Lower leg skin (tissue), 3 donors: ENCODE measurements at regions not wholly inside any gene's neighbourhood (a gene's known extent, or its start where the extent isn't known, plus 50 kb on each side); places are given as distances from the start of the nearest gene placed in this dataset.

Experiments
- POLR2A ChIP-seq, 2 donors: fragments of 450-650 bp; IDR thresholded peaks; one replicate each; pipeline ENCODE4 v1.6.1; 2016 to 2017; ENCODE audit warnings: antibody characterized with exemption in 2 of 2, mild to moderate bottlenecking in 1 of 2, moderate library complexity in 1 of 2
- TF ChIP-seq, protein P1 (sequence below), 3 donors: fragments of 450-650 bp; IDR thresholded peaks; one replicate each; pipeline ENCODE4 v1.5.1; 2016; ENCODE audit warnings: antibody characterized with exemption in 3 of 3, mild to moderate bottlenecking in 3 of 3, moderate library complexity in 2 of 3

DNA sequence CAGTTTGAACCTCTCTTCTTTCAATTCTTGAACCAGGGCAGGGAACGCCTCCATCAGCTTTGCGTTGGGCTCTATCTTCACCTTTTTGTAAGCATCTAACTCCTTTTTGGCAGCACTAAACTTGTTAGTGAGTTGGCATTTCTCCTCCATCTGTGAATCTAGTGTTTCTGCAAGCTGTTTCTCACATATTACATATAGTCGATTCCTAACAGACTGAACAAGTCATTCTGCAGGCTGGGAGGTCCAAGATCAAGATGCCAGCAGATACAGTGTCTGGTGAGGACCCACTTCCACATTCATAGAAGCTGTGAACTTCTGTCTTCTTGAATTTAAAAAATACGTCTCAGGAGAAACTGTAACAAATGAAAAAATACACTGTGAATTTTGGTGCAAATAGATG lies 539.7 kb downstream of the ANKRD7 start:
- no peak for TF ChIP-seq POLR2A (IDR thresholded peaks at IDR 0.05)
- TF ChIP-seq, protein P1, sequence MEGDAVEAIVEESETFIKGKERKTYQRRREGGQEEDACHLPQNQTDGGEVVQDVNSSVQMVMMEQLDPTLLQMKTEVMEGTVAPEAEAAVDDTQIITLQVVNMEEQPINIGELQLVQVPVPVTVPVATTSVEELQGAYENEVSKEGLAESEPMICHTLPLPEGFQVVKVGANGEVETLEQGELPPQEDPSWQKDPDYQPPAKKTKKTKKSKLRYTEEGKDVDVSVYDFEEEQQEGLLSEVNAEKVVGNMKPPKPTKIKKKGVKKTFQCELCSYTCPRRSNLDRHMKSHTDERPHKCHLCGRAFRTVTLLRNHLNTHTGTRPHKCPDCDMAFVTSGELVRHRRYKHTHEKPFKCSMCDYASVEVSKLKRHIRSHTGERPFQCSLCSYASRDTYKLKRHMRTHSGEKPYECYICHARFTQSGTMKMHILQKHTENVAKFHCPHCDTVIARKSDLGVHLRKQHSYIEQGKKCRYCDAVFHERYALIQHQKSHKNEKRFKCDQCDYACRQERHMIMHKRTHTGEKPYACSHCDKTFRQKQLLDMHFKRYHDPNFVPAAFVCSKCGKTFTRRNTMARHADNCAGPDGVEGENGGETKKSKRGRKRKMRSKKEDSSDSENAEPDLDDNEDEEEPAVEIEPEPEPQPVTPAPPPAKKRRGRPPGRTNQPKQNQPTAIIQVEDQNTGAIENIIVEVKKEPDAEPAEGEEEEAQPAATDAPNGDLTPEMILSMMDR (IDR thresholded peaks at IDR 0.05), result no peak
